Heart left ventricle (tissue), 13 donors: ENCODE measurements at regions not wholly inside any gene's neighbourhood (a gene's known extent, or its start where the extent isn't known, plus 50 kb on each side); places are given as distances from the start of the nearest gene placed in this dataset.

Source experiments
- CTCF ChIP-seq, 12 donors: fragments of 200-600 bp; sonication (generic) in 4 of 12; IDR thresholded peaks; one replicate each; pipeline versions ENCODE4 v1.5.0 to v1.8.0; 2018 to 2022; ENCODE audit warnings: antibody characterized with exemption in 12 of 12, mild to moderate bottlenecking in 5 of 12
- POLR2A ChIP-seq, 2 donors: fragments of 450-650 bp; IDR thresholded peaks; one replicate each; pipeline ENCODE4 v1.6.1; 2017; ENCODE audit warnings: antibody characterized with exemption in 2 of 2, mild to moderate bottlenecking in 2 of 2, moderate library complexity in 2 of 2
- donor health status: ischemic (EF 13 %, LVEDD 7.1; RV severe dilation, severe dysfunction).
- donor health status: DM: no; HTN: yes; CAD: no.
- donor health status: DM: no; HTN: no; CAD: no.
- donor health status: ischemic (EF 25% LVEDD 6.9; RV normal size, moderate dysfunction).
- donor health status: ischemic (EF 25% LVEDD 5.7; RV mildly dilated, moderate dysfunction).
- donor health status: ischemic (EF 35%, LVEDD 5.7; RV mildly dilated, moderate dysfunction).
- donor health status: nonischemic (EF 11% LVEDD 7.7; RV severe dilation, severe dysfunction).
- donor health status: DM: yes; HTN: yes; CAD: no.
- donor health status: PGD.
- donor health status: ischemic (EF 29% LVEDD 5.4; RV normal size, mild dysfunction).
- donor health status: nonischemic (EF 23%, LVEDD 6.1; RV moderate dilation, normal function).

GRCh38 chr12:105670672-105671071, 340.2 kb downstream of the C12orf75 start:
- TF ChIP-seq CTCF (IDR thresholded peaks at IDR 0.05) (no peak), POLR2A (IDR thresholded peaks at IDR 0.05) (no peak)
